ENCODE measurements at regions not wholly inside any gene's neighbourhood (a gene's known extent, or its start where the extent isn't known, plus 50 kb on each side); places are given as distances from the start of the nearest gene placed in this dataset.

- no peak overlapping the region for H3K27ac ChIP-seq (ENCODE audit: low read length)
- BruUV-seq (replicated peaks) = no TSS peak
- TF ChIP-seq TCF7L2 (IDR thresholded peaks at IDR 0.05; ENCODE audit: low read depth, low read length) (no peak), POLR2AphosphoS5 (IDR thresholded peaks at IDR 0.05; ENCODE audit: low read depth, low read length) (no peak), SIN3A (IDR thresholded peaks at IDR 0.05; ENCODE audit: borderline replicate concordance, insufficient read depth, low read depth, low read length) (no peak), REST (IDR thresholded peaks at IDR 0.05; ENCODE audit: insufficient read depth in 1 of 2, low read depth in 2 of 2, low read length in 1 of 2) (no peak)
- TF ChIP-seq, protein P1, sequence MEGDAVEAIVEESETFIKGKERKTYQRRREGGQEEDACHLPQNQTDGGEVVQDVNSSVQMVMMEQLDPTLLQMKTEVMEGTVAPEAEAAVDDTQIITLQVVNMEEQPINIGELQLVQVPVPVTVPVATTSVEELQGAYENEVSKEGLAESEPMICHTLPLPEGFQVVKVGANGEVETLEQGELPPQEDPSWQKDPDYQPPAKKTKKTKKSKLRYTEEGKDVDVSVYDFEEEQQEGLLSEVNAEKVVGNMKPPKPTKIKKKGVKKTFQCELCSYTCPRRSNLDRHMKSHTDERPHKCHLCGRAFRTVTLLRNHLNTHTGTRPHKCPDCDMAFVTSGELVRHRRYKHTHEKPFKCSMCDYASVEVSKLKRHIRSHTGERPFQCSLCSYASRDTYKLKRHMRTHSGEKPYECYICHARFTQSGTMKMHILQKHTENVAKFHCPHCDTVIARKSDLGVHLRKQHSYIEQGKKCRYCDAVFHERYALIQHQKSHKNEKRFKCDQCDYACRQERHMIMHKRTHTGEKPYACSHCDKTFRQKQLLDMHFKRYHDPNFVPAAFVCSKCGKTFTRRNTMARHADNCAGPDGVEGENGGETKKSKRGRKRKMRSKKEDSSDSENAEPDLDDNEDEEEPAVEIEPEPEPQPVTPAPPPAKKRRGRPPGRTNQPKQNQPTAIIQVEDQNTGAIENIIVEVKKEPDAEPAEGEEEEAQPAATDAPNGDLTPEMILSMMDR (IDR thresholded peaks at IDR 0.05) = no peak
- no peaks in the 10 kb centered on the region for H3K36me3 ChIP-seq (ENCODE audit: control insufficient read depth, insufficient read depth, low read length)
- ATAC-seq (no peak), DNase-seq (ENCODE audit: low read depth, low spot score) (no peak)
- intact Hi-C loops (cut with micrococcal nuclease; ENCODE audit: unreplicated experiment) = no loop called here
- H3K4me1 ChIP-seq (ENCODE audit: control insufficient read depth, insufficient read depth, low read length) = no peaks in the 10 kb centered on the region; the same call in 1 of the 2 replicates
- ChIA-PET CTCF (no interaction called here), POLR2A (no interaction called here)
- no peaks in the 10 kb centered on the region for H3K27me3 ChIP-seq (ENCODE audit: control insufficient read depth, insufficient read depth, low read length)
- H3K4me3 ChIP-seq (ENCODE audit: low read depth in 2 of 2, low read length in 2 of 2) = no peak overlapping the region
- in situ Hi-C loops (cut with HindIII; ENCODE audit: low pct_unique_long_range_greater_than_20kb, low sequenced_read_pairs) = no loop called here
- H3K9me3 ChIP-seq (ENCODE audit: control insufficient read depth, insufficient read depth, low read depth, low read length) = no peaks in the 10 kb centered on the region
Measured at GRCh38 chr2:174666312-174666711, 68.7 kb upstream of the WIPF1 start.

- in situ Hi-C loops (cut with HindIII; ENCODE audit: low pct_unique_long_range_greater_than_20kb, low sequenced_read_pairs) (no loop called here), intact Hi-C loops (cut with micrococcal nuclease; ENCODE audit: unreplicated experiment) (no loop called here)
- CTCF ChIA-PET = no interaction called here
Measured at GRCh38 chr2:174664084-174664759, 66.6 kb upstream of the WIPF1 start.

More at GRCh38 chr2:174664084-174664759, 66.6 kb upstream of the WIPF1 start:
- Histone ChIP-seq H3K27ac (ENCODE audit: low read length) (no peak overlapping the region), H3K27me3 (ENCODE audit: control insufficient read depth, insufficient read depth, low read length) (no peaks in the 10 kb centered on the region), H3K4me1 (ENCODE audit: control insufficient read depth, insufficient read depth, low read length) (no peaks in the 10 kb centered on the region; the same call in 1 of the 2 replicates), H3K9me3 (ENCODE audit: control insufficient read depth, insufficient read depth, low read depth, low read length) (no peaks in the 10 kb centered on the region), H3K4me3 (ENCODE audit: low read depth in 2 of 2, low read length in 2 of 2) (no peak overlapping the region), H3K36me3 (ENCODE audit: control insufficient read depth, insufficient read depth, low read length) (no peaks in the 10 kb centered on the region)
- POLR2A ChIA-PET = no interaction called here
- DNase-seq (ENCODE audit: low read depth, low spot score) (no peak), ATAC-seq (no peak)
- TF ChIP-seq REST (IDR thresholded peaks at IDR 0.05; ENCODE audit: insufficient read depth in 1 of 2, low read depth in 2 of 2, low read length in 1 of 2) (no peak), POLR2AphosphoS5 (IDR thresholded peaks at IDR 0.05; ENCODE audit: low read depth, low read length) (no peak), SIN3A (IDR thresholded peaks at IDR 0.05; ENCODE audit: borderline replicate concordance, insufficient read depth, low read depth, low read length) (no peak), TCF7L2 (IDR thresholded peaks at IDR 0.05; ENCODE audit: low read depth, low read length) (no peak)
- TF ChIP-seq, protein P1 (IDR thresholded peaks at IDR 0.05) = no peak
- no TSS peak for BruUV-seq (replicated peaks)
